PFSK-1 (cell line): ENCODE measurements at regions not wholly inside any gene's neighbourhood (a gene's known extent, or its start where the extent isn't known, plus 50 kb on each side); places are given as distances from the start of the nearest gene placed in this dataset.

Experiments
- FOXP2 ChIP-seq: optimal IDR thresholded peaks from 2 replicates; pipeline ENCODE3; 2011; ENCODE audit warnings: borderline replicate concordance, control low read depth, inconsistent platforms; ENCODE audit not compliant: insufficient read depth; ENCODE audit errors: extremely low read length, extremely low read depth
- POLR2AphosphoS5 ChIP-seq: IDR thresholded peaks from 2 replicates; pipeline ENCODE4 v1.6.1; 2012; ENCODE audit warnings: low read depth, mild to moderate bottlenecking, control low read depth, low read length, moderate library complexity
- SIN3A ChIP-seq: IDR thresholded peaks from 2 replicates; pipeline ENCODE4 v1.6.1; 2012; ENCODE audit warnings: mild to moderate bottlenecking, low read length, moderate library complexity, borderline replicate concordance; ENCODE audit not compliant: insufficient read depth
- TAF1 ChIP-seq: IDR thresholded peaks from 2 replicates; pipeline ENCODE4 v1.6.1; 2012; ENCODE audit warnings: low read length, control low read depth, borderline replicate concordance; ENCODE audit not compliant: insufficient read depth
- TF ChIP-seq, protein P1 (sequence below), 2 experiments: IDR thresholded peaks; 2 replicates each; pipeline versions ENCODE4 v1.6.1 to v1.8.0; 2011 to 2012; ENCODE audit warnings: low read depth in 2 of 2, low read length in 2 of 2, control low read depth in 1 of 2, inconsistent platforms in 1 of 2, mild to moderate bottlenecking in 1 of 2, moderate library complexity in 1 of 2; ENCODE audit not compliant: insufficient read depth in 1 of 2

DNA sequence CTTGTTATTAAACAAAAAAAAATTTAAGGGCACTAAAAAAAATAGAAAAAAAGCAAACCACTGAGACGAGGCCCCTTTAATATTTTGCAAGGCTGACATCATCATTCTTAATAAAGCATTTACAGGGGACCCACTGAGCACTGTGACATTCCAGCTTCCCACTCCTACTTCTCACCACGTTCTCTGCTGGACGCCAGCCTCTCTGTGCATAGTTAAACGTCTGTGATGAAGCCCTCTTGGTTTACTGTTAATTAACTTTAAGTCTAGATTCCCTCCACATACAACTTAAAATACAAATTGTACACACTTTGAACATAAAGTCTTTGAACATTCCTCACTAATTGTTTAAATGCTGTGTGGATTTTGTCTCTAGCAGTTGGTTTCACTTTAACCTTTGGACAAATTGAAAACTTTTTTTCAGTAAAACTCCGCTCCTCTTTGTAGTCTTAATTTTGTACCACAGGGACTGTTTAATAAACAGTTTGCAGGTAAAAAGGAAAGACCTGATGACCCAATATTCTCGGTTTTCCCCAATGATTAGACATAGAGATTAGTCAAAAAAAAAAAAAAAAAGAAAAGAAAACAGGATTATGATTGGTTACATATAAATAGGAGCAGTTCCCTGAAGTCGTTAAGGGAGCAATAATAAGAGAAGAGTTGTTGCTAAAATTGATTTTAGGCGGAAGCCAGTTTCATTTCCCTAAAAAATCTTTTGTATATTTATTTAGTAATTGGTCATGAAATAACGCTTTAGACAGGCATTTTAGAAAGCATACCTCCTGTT is 219.8 kb downstream of the MZT1 start:
- no peak for TF ChIP-seq SIN3A

DNA sequence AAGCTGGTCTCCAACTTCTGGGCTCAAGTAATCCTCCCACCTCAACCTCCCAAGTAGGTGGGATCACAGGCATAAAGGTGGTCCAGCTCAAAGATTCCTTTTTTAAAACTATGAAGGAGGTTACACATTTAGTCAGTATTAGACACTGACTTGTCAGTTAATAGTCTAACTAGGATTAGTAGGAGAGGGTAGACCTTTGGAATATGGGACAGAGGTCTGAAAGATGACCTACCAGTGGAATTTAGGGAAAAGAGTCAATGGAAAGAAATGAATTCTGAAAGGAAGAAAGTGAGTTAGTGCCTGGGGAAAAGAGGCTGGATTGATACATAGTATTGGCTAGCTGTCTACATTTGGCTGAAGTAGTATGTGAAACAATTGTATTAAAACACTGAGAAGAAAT is 220.7 kb downstream of the MZT1 start:
- no peak for TF ChIP-seq POLR2AphosphoS5
- TF ChIP-seq TAF1: no peak
- TF ChIP-seq, protein P1, sequence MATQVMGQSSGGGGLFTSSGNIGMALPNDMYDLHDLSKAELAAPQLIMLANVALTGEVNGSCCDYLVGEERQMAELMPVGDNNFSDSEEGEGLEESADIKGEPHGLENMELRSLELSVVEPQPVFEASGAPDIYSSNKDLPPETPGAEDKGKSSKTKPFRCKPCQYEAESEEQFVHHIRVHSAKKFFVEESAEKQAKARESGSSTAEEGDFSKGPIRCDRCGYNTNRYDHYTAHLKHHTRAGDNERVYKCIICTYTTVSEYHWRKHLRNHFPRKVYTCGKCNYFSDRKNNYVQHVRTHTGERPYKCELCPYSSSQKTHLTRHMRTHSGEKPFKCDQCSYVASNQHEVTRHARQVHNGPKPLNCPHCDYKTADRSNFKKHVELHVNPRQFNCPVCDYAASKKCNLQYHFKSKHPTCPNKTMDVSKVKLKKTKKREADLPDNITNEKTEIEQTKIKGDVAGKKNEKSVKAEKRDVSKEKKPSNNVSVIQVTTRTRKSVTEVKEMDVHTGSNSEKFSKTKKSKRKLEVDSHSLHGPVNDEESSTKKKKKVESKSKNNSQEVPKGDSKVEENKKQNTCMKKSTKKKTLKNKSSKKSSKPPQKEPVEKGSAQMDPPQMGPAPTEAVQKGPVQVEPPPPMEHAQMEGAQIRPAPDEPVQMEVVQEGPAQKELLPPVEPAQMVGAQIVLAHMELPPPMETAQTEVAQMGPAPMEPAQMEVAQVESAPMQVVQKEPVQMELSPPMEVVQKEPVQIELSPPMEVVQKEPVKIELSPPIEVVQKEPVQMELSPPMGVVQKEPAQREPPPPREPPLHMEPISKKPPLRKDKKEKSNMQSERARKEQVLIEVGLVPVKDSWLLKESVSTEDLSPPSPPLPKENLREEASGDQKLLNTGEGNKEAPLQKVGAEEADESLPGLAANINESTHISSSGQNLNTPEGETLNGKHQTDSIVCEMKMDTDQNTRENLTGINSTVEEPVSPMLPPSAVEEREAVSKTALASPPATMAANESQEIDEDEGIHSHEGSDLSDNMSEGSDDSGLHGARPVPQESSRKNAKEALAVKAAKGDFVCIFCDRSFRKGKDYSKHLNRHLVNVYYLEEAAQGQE (IDR thresholded peaks at IDR 0.05; ENCODE audit: insufficient read depth in 1 of 2, low read depth in 2 of 2, low read length in 2 of 2): no peak
- TF ChIP-seq FOXP2: no peak
- TF ChIP-seq SIN3A: no peak

DNA sequence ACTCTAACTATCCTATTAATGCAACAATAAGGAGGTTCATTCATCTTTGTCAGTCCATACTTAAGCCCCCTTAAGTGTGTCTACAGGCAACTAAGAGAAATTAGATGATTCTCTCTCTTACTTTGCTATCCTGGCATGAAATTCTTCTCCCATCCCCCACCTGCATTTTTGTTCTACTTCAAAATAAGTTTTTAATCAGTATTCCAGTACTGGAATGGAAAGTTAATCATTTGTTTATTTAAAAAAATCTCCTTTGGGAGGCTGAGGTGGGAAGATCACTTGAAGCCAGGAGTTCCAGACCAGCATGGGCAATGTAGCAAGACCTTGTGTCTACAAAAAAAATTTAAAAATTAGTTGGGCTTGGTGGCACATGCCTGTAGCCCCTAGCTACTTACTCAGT is 222.1 kb downstream of the MZT1 start:
- TF ChIP-seq SIN3A (no peak), TAF1 (no peak), POLR2AphosphoS5 (no peak), FOXP2 (no peak)
- TF ChIP-seq, protein P1 (IDR thresholded peaks at IDR 0.05; ENCODE audit: insufficient read depth in 1 of 2, low read depth in 2 of 2, low read length in 2 of 2): no peak

DNA sequence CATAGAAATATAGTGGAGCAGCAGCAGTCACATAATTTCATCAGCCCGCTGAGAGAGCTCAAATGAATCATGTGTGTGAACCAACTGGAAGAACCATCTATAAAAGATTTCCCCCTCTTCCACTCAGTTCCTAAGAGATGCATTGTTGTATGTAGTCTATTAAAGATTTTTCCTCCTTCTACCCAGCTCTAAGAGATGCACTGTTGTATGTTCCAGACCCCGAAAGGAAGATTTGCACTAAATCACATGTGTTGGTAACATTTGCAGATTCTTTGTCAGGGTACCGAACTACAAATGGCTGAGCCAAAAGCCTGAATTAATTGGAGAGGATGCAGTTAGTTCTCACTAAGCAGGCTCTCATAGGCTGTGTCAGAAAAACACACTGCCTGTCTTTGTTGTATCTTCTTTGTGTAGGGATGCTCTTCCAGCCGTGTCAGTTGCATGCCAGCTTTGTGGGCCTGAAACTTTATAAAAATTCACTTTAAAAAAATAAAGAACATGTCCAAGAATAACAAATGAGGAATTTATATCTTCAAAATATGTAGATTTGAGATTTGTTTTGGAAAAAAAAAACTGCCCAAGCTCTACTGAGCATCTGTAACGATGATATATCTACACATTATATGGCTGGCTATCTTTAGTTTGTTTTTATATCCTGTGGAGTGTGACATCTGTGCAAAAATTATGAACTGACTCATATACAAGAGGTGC is 223.1 kb downstream of the MZT1 start:
- TF ChIP-seq FOXP2: no peak
- TF ChIP-seq SIN3A: no peak
- TF ChIP-seq POLR2AphosphoS5: no peak
- TF ChIP-seq TAF1: no peak
- TF ChIP-seq, protein P1 (IDR thresholded peaks at IDR 0.05; ENCODE audit: insufficient read depth in 1 of 2, low read depth in 2 of 2, low read length in 2 of 2): no peak

DNA sequence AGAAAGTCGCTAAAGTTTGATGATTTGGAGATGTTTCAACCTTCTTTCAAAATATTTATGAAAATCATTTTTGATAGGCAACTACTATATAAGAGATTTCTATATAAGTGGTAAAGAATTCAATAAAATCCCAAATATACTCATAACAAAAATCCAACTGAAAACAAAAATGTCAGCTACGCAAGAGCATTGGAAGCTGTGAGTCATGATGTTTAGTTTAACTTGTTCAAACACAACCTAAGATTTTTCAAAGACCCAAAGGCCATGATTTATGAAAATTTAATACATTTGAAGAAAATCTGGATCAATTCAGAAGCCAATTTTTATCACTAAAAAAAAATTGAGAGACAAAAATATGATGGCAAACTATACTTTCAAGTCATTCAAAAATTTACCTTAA is 226.6 kb downstream of the MZT1 start:
- TF ChIP-seq POLR2AphosphoS5: no peak
- no peak for TF ChIP-seq FOXP2
- TF ChIP-seq SIN3A: no peak
- TF ChIP-seq, protein P1 (IDR thresholded peaks at IDR 0.05; ENCODE audit: insufficient read depth in 1 of 2, low read depth in 2 of 2, low read length in 2 of 2): no peak
- TF ChIP-seq TAF1: no peak
